Kidney (tissue), 13 donors: ENCODE measurements at regions not wholly inside any gene's neighbourhood (a gene's known extent, or its start where the extent isn't known, plus 50 kb on each side); places are given as distances from the start of the nearest gene placed in this dataset.

ENCODE experiments used
- DNase-seq, 5 donors: peaks; one replicate each; pipeline ENCODE4 v3.0.0-alpha.2; 2013 to 2020
- FAIRE-seq: peaks from 2 replicates; lab custom pipeline; 2012; peaks lifted over from hg19 to GRCh38; lab: Jason Lieb, UNC
- H3K27ac ChIP-seq, 2 donors: one replicate each; pipeline ENCODE4 v1.7.0; 2013; ENCODE audit warnings: low read depth in 2 of 2, low read length in 2 of 2, inconsistent platforms in 1 of 2
- H3K27me3 ChIP-seq: one replicate; pipeline ENCODE4 v1.7.1; 2013; ENCODE audit warnings: low read length, inconsistent platforms; ENCODE audit not compliant: control insufficient read depth, insufficient read depth
- H3K36me3 ChIP-seq, 3 donors: one replicate each; pipeline versions ENCODE4 v1.7.0 to v1.7.1; 2013; ENCODE audit warnings: low read length in 3 of 3, control low read depth in 1 of 3, inconsistent platforms in 1 of 3; ENCODE audit not compliant: insufficient read depth in 3 of 3, control insufficient read depth in 2 of 3
- H3K4me1 ChIP-seq, 3 donors: one replicate each; pipeline versions ENCODE4 v1.7.0 to v1.7.1; 2013; ENCODE audit warnings: low read length in 3 of 3, inconsistent platforms in 1 of 3, low read depth in 1 of 3; ENCODE audit not compliant: control insufficient read depth in 2 of 3, insufficient read depth in 2 of 3
- H3K4me3 ChIP-seq, 3 donors: one replicate each; pipeline versions ENCODE4 v1.7.0 to v1.8.1; 2013; ENCODE audit warnings: low read length in 3 of 3, control low read depth in 1 of 3, inconsistent platforms in 1 of 3
- H3K9ac ChIP-seq, 3 donors: one replicate each; pipeline versions ENCODE4 v1.7.0 to v1.7.1; 2013; ENCODE audit warnings: low read length in 3 of 3, control low read depth in 1 of 3, inconsistent platforms in 1 of 3
- H3K9me3 ChIP-seq, 3 donors: one replicate each; pipeline versions ENCODE4 v1.7.0 to v1.7.1; 2013; ENCODE audit warnings: low read length in 3 of 3, control low read depth in 1 of 3, inconsistent platforms in 1 of 3; ENCODE audit not compliant: control insufficient read depth in 2 of 3, insufficient read depth in 1 of 3
- intact Hi-C: fragments of 100-400 bp; cut with DNase I; formaldehyde crosslinking; loops from one replicate; pipeline ENCODE4 v1.11.1; 2022
- TF ChIP-seq, protein P1 (sequence below): IDR thresholded peaks from 3 replicates; pipeline ENCODE4 v1.5.1; 2012; ENCODE audit warnings: mild to moderate bottlenecking, moderate library complexity, borderline replicate concordance; ENCODE audit not compliant: insufficient read depth; ENCODE audit errors: extremely low read depth
- donor health status: control.
- donor health status: control.
- donor health status: control.
- donor health status: control.
- donor health status: control.
- donor health status: DM: yes; HTN: yes; CAD: no.
- donor health status: Normal renal cell carcinoma (clear cell type).

DNA sequence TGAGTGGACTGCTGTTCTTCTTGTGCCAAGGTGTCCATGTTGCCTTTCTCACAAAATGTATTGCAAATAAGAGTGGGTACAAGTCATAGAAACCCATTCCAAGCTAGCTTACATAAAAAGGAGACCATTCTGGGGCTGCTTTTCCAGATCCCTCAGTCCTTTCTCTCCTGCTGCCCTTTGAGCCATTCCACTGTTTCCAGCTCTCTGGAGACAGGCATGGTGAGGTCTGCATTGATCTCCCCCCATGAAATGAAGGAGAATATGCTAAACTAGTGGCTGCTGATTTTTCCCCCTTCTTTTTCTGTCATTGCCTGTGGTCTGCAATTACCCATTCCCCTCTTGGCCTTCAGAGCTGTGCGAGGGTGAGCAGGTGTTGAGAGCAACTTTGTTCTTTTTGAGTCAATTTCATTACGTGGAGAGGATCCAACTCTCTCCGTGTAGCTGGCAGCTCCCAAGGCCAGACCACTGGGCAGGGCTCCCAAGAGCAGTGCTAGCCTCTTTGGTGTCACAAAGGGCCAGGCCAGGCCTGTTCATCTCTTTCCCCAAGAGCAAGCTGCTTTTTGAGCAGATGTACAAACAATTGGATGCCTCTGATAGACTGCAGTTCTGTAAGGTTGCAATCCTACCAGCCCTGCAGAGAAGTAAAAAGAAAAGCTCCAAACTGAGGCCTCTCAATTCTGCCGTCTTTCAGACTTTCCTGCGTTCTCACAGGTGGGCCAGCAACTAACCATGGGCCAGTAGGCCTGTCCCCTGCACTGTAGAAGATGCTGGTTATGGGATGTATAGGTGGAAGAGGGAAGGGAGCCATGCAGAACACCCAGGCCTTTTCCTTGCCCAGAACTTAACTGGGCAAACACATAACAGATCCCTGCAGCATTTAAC is 96.1 kb upstream of the ARMC2 start:
- H3K9ac ChIP-seq = no peak overlapping the region
- H3K4me1 ChIP-seq = no peaks in the 10 kb centered on the region
- H3K4me3 ChIP-seq = no peak overlapping the region
- H3K27me3 ChIP-seq = no peaks in the 10 kb centered on the region
- no peaks in the 10 kb centered on the region for H3K9me3 ChIP-seq
- intact Hi-C loops = no loop called here
- TF ChIP-seq, protein P1, sequence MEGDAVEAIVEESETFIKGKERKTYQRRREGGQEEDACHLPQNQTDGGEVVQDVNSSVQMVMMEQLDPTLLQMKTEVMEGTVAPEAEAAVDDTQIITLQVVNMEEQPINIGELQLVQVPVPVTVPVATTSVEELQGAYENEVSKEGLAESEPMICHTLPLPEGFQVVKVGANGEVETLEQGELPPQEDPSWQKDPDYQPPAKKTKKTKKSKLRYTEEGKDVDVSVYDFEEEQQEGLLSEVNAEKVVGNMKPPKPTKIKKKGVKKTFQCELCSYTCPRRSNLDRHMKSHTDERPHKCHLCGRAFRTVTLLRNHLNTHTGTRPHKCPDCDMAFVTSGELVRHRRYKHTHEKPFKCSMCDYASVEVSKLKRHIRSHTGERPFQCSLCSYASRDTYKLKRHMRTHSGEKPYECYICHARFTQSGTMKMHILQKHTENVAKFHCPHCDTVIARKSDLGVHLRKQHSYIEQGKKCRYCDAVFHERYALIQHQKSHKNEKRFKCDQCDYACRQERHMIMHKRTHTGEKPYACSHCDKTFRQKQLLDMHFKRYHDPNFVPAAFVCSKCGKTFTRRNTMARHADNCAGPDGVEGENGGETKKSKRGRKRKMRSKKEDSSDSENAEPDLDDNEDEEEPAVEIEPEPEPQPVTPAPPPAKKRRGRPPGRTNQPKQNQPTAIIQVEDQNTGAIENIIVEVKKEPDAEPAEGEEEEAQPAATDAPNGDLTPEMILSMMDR = no peak
- H3K27ac ChIP-seq = no peak overlapping the region
- no peaks in the 10 kb centered on the region for H3K36me3 ChIP-seq
- FAIRE-seq (no peak), DNase-seq (no peak)

DNA sequence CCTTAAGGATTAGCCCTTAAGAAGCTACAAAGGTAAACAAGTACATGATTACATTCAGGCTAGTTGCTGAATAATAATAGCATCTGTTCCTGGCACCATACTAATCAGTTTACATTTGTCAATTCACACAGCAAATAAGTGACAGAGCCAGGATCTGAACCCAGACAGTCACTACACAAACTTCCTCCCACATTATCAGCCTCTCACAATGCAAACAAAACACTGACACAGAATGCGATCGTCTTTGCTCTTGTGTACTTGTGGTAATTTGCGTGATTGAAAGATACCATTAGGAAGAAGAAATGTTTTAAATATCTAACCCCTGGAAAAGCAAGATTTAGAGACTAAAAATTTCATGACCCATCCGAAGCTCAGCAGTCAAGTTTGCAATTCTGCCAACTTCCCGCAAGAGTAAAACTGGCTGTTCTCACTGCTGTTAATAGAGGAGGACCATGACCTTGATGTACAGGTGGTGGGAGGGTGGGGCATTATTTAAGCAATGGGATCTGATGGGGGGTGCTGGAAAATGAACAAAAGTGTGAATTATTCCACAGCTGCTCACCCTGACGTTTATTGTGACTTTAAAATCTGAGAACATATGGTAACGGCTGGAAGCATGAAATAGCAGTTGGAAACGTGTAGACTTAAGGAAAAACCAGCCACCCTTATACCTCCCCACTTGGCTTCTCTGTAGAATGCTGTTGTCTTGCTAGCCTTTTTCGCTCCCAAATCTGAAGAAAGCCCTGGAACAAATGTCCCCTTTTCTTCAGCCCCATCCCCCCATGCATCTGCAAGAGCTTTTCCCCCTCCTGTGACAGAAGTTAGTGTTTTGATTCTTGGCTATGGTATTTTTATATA is 95.3 kb upstream of the ARMC2 start:
- no peak overlapping the region for H3K4me3 ChIP-seq
- FAIRE-seq = no peak

DNA sequence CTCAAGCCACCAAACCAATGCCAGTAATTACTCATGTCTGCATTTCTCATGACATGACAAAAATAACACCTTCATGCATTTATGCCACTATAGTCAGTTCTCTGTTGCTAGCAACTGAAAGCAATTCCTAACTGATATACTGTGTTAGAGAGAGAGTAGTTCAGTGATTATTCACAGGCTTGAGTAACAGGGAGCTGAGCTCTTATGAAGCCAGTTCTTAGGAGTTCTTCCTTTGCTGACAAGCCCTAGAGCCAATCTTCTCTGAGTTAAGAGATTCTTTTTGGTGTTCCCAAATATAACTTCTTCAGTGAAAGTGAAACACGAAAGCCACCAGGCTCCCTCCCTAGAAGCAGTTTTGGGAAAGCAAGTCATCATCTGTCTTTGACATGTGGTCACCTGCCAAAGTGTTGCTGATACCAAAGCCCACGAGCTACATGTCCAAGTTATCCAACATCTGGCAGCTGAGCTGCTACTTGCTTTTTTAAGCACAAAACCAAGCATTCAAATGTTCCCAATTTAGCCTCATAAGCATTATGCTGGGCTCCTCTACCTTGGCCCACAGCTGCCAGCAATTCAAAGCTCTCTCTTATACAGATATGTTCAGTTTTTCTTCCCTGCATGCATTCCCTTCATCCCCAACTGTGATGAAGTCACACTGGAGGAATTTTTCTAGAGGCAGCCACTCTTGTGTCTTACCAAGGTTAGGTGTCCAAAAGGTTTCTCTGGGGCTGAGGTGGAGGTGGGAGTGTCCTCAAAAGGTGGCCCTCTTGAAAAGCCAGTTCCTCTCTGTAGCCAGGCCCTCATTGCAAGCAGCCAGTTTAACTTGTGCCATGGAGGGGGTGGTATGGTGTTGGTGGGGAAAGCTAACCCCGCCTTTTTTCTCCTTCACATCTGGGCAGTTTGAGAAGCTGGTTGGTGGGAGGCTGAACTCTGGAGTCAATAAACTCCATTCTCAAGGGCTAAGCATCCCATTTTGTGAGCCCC is 92.7 kb upstream of the ARMC2 start:
- Histone ChIP-seq H3K9ac (no peak overlapping the region), H3K4me3 (no peak overlapping the region), H3K4me1 (no peaks in the 10 kb centered on the region), H3K36me3 (no peaks in the 10 kb centered on the region), H3K27me3 (no peaks in the 10 kb centered on the region), H3K27ac (no peak overlapping the region), H3K9me3 (no peaks in the 10 kb centered on the region)
- DNase-seq (no peak), FAIRE-seq (no peak)
- TF ChIP-seq, protein P1 = no peak
- intact Hi-C loops = no loop called here

More for the DNA sequence above, 95.3 kb upstream of the ARMC2 start:
- Histone ChIP-seq H3K36me3 (no peaks in the 10 kb centered on the region), H3K9me3 (no peaks in the 10 kb centered on the region), H3K27me3 (no peaks in the 10 kb centered on the region), H3K27ac (no peak overlapping the region), H3K4me1 (no peaks in the 10 kb centered on the region), H3K9ac (no peak overlapping the region)
- intact Hi-C loops = no loop called here
- no peak for DNase-seq
- TF ChIP-seq, protein P1 = no peak
